ENCODE measurements at regions not wholly inside any gene's neighbourhood (a gene's known extent, or its start where the extent isn't known, plus 50 kb on each side); places are given as distances from the start of the nearest gene placed in this dataset.

- TF ChIP-seq, protein P1, sequence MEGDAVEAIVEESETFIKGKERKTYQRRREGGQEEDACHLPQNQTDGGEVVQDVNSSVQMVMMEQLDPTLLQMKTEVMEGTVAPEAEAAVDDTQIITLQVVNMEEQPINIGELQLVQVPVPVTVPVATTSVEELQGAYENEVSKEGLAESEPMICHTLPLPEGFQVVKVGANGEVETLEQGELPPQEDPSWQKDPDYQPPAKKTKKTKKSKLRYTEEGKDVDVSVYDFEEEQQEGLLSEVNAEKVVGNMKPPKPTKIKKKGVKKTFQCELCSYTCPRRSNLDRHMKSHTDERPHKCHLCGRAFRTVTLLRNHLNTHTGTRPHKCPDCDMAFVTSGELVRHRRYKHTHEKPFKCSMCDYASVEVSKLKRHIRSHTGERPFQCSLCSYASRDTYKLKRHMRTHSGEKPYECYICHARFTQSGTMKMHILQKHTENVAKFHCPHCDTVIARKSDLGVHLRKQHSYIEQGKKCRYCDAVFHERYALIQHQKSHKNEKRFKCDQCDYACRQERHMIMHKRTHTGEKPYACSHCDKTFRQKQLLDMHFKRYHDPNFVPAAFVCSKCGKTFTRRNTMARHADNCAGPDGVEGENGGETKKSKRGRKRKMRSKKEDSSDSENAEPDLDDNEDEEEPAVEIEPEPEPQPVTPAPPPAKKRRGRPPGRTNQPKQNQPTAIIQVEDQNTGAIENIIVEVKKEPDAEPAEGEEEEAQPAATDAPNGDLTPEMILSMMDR (conservative IDR thresholded peaks at IDR 0.05 in 1 of 2, IDR thresholded peaks at IDR 0.05 in 1 of 2; ENCODE audit: extremely low read depth in 1 of 2, insufficient read depth in 1 of 2, low read depth in 1 of 2, low read length in 2 of 2): no peak
- no peak for TF ChIP-seq EZH2 (IDR thresholded peaks at IDR 0.05; ENCODE audit: borderline replicate concordance, low read length)
Observed at GRCh38 chr16:81165411-81166097, 69.4 kb upstream of the GCSH start.

All from mammary epithelial cell (primary cell).